GM12891 (cell line): ENCODE measurements at regions not wholly inside any gene's neighbourhood (a gene's known extent, or its start where the extent isn't known, plus 50 kb on each side); places are given as distances from the start of the nearest gene placed in this dataset.

Source experiments
- PAX5 ChIP-seq: IDR thresholded peaks from 2 replicates; pipeline ENCODE4 v1.6.1; 2011; ENCODE audit warnings: low read length, moderate library complexity, mild to moderate bottlenecking; ENCODE audit not compliant: insufficient read depth, severe bottlenecking
- POLR2A ChIP-seq: IDR thresholded peaks from 2 replicates; pipeline ENCODE4 v1.6.1; 2011; ENCODE audit warnings: low read depth, low read length, control low read depth
- POLR2AphosphoS5 ChIP-seq: IDR thresholded peaks from 2 replicates; pipeline ENCODE4 v1.6.1; 2011; ENCODE audit warnings: low read depth, low read length, control low read depth
- SPI1 ChIP-seq: IDR thresholded peaks from 2 replicates; pipeline ENCODE4 v1.6.1; 2011; ENCODE audit warnings: low read depth, low read length, control low read depth
- TAF1 ChIP-seq: IDR thresholded peaks from 2 replicates; pipeline ENCODE4 v1.6.1; 2011; ENCODE audit warnings: low read depth, low read length, control low read depth

- TF ChIP-seq POLR2A (no peak), POLR2AphosphoS5 (no peak), SPI1 (no peak), PAX5 (no peak), TAF1 (no peak)
These were observed 456.9 kb upstream of the USP9Y start for GRCh38 chrY:12244146-12244545.
